Stimulated activated CD4-positive, alpha-beta T cell treated with anti-CD3 and anti-CD28 coated beads, Interleukin-15, amount 100 ng/mL, for 24 hours (primary cell): ENCODE measurements at regions not wholly inside any gene's neighbourhood (a gene's known extent, or its start where the extent isn't known, plus 50 kb on each side); places are given as distances from the start of the nearest gene placed in this dataset.

Experiments
- DNase-seq: peaks from one replicate; pipeline ENCODE4 v3.0.0-alpha.2; 2020

- no peak for DNase-seq
Observed at GRCh38 chr2:9681427-9681817, 50.6 kb upstream of the YWHAQ start.

- DNase-seq = no peak
Observed at GRCh38 chr2:9685637-9686036, 54.8 kb upstream of the YWHAQ start.

GRCh38 chr2:9686061-9686460, 55.3 kb upstream of the YWHAQ start:
- DNase-seq = no peak

GRCh38 chr2:9690252-9690651, 59.5 kb upstream of the YWHAQ start:
- no peak for DNase-seq

GRCh38 chr2:9690716-9691498, 60.1 kb upstream of the YWHAQ start:
- no peak for DNase-seq

GRCh38 chr2:9692456-9693195, 61.8 kb upstream of the YWHAQ start:
- no peak for DNase-seq

GRCh38 chr2:9693196-9693491, 62.3 kb upstream of the YWHAQ start:
- peak; percentile 27 for DNase-seq

GRCh38 chr2:9693646-9694045, 62.8 kb upstream of the YWHAQ start:
- DNase-seq = no peak

- no peak for DNase-seq
Observed at GRCh38 chr2:9694661-9695234, 64.0 kb upstream of the YWHAQ start.

GRCh38 chr2:9695941-9696340, 65.1 kb upstream of the YWHAQ start:
- DNase-seq = no peak

- DNase-seq = no peak
Observed at GRCh38 chr2:9696731-9697130, 65.9 kb upstream of the YWHAQ start.

GRCh38 chr2:9697909-9698308, 67.1 kb upstream of the YWHAQ start:
- peak; percentile 42 for DNase-seq

- peak; percentile 25 for DNase-seq
Observed at GRCh38 chr2:9699139-9700108, 68.6 kb upstream of the YWHAQ start.

- DNase-seq = no peak
Observed at GRCh38 chr2:9700109-9700495, 69.3 kb upstream of the YWHAQ start.

- DNase-seq = no peak
Observed at GRCh38 chr2:9702604-9703084, 71.8 kb upstream of the YWHAQ start.

- peak; percentile 85 for DNase-seq
Observed at GRCh38 chr2:9703085-9703678, 72.4 kb upstream of the YWHAQ start.

GRCh38 chr2:9703701-9704221, 73.0 kb upstream of the YWHAQ start:
- no peak for DNase-seq

- DNase-seq = no peak
Observed at GRCh38 chr2:9704600-9704999, 73.8 kb upstream of the YWHAQ start.

GRCh38 chr2:9705196-9705595, 74.4 kb upstream of the YWHAQ start:
- DNase-seq = no peak

- no peak for DNase-seq
Observed at GRCh38 chr2:9707008-9707407, 76.2 kb upstream of the YWHAQ start.

GRCh38 chr2:9707611-9708160, 76.9 kb upstream of the YWHAQ start:
- no peak for DNase-seq
